Lower leg skin (tissue), 3 donors: ENCODE measurements at regions not wholly inside any gene's neighbourhood (a gene's known extent, or its start where the extent isn't known, plus 50 kb on each side); places are given as distances from the start of the nearest gene placed in this dataset.

Experiments
- CTCF ChIP-seq, 3 donors: fragments of 450-650 bp; IDR thresholded peaks; one replicate each; pipeline ENCODE4 v1.5.1; 2016; ENCODE audit warnings: antibody characterized with exemption in 3 of 3, mild to moderate bottlenecking in 3 of 3, moderate library complexity in 2 of 3
- POLR2A ChIP-seq, 2 donors: fragments of 450-650 bp; IDR thresholded peaks; one replicate each; pipeline ENCODE4 v1.6.1; 2016 to 2017; ENCODE audit warnings: antibody characterized with exemption in 2 of 2, mild to moderate bottlenecking in 1 of 2, moderate library complexity in 1 of 2

DNA sequence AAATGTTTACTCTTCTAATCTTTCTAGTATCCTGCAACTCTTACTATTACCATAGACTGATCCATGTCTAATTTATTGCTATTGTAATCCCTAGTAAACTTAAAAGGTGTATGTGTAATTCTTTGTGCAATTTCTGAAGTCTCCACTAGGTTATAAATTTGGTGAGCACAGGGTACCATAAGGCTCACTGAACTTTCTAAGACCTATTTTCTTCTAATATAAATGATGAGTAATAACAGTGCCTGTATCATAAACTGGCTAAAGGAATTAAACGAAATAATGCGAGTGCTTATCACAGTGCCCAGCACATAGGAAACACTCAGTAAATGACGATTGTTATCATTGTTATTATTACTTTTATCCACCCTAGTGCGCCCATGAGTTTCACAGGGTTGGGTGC lies 119.1 kb downstream of the KLF12 start:
- TF ChIP-seq CTCF (IDR thresholded peaks at IDR 0.05) (no peak), POLR2A (IDR thresholded peaks at IDR 0.05) (no peak)
